Activated T-helper 1 cell treated with Interleukin-2 at 50 U/mL for 16 hours (primary cell): ENCODE measurements at regions not wholly inside any gene's neighbourhood (a gene's known extent, or its start where the extent isn't known, plus 50 kb on each side); places are given as distances from the start of the nearest gene placed in this dataset.

Source experiments
- DNase-seq: peaks from one replicate; pipeline ENCODE4 v3.0.0-alpha.2; 2020; ENCODE audit warnings: low read depth

GRCh38 chr1:108082738-108083562 lies 117.2 kb downstream of the SLC25A24 start:
- no peak for DNase-seq

- no peak for DNase-seq
Observed at GRCh38 chr1:108082001-108082400, 117.0 kb upstream of the VAV3 start.

GRCh38 chr1:108080448-108080847 lies 115.5 kb upstream of the VAV3 start:
- no peak for DNase-seq

- peak; percentile 22 for DNase-seq
Observed at GRCh38 chr1:108079440-108080025, 114.6 kb upstream of the VAV3 start.

- DNase-seq: no peak
Observed at GRCh38 chr1:108077991-108078390, 113.0 kb upstream of the VAV3 start.

- DNase-seq: no peak
Observed at GRCh38 chr1:108075055-108075454, 110.1 kb upstream of the VAV3 start.

GRCh38 chr1:108072776-108073175 lies 107.8 kb upstream of the VAV3 start:
- DNase-seq: no peak

- no peak for DNase-seq
Observed at GRCh38 chr1:108072212-108072611, 107.2 kb upstream of the VAV3 start.

GRCh38 chr1:108071601-108072000 lies 106.6 kb upstream of the VAV3 start:
- DNase-seq: no peak

GRCh38 chr1:108070662-108071061 lies 105.7 kb upstream of the VAV3 start:
- no peak for DNase-seq

- DNase-seq: no peak
Observed at GRCh38 chr1:108067884-108068540, 103.0 kb upstream of the VAV3 start.

GRCh38 chr1:108066808-108067207 lies 101.8 kb upstream of the VAV3 start:
- DNase-seq: no peak

GRCh38 chr1:108064255-108064654 lies 99.3 kb upstream of the VAV3 start:
- no peak for DNase-seq

GRCh38 chr1:108063703-108064102 lies 98.7 kb upstream of the VAV3 start:
- DNase-seq: no peak

- DNase-seq: no peak
Observed at GRCh38 chr1:108059945-108060344, 95.0 kb upstream of the VAV3 start.

GRCh38 chr1:108057541-108057940 lies 92.6 kb upstream of the VAV3 start:
- DNase-seq: no peak

- no peak for DNase-seq
Observed at GRCh38 chr1:108056436-108056990, 91.5 kb upstream of the VAV3 start.

- DNase-seq: no peak
Observed at GRCh38 chr1:108055387-108055786, 90.4 kb upstream of the VAV3 start.

GRCh38 chr1:108054396-108054795 lies 89.4 kb upstream of the VAV3 start:
- no peak for DNase-seq

GRCh38 chr1:108053270-108054013 lies 88.5 kb upstream of the VAV3 start:
- DNase-seq: no peak

- no peak for DNase-seq
Observed at GRCh38 chr1:108051631-108052377, 86.8 kb upstream of the VAV3 start.
